HL-60 (cell line): ENCODE measurements at regions not wholly inside any gene's neighbourhood (a gene's known extent, or its start where the extent isn't known, plus 50 kb on each side); places are given as distances from the start of the nearest gene placed in this dataset.
"Not testable (repeated sequence)": the region's sequence is repeated elsewhere in the genome, so short reads cannot be mapped to it uniquely, and the experiment has no call there.

Experiments
- CTCF ChIP-seq: IDR thresholded peaks from one replicate; pipeline ENCODE4 v1.5.1; 2011; ENCODE audit warnings: low read length, control low read depth, inconsistent platforms; ENCODE audit not compliant: insufficient read depth
- GABPA ChIP-seq: IDR thresholded peaks from 2 replicates; pipeline ENCODE4 v1.6.1; 2012; ENCODE audit warnings: low read depth
- POLR2AphosphoS5 ChIP-seq: IDR thresholded peaks from 2 replicates; pipeline ENCODE4 v1.6.1; 2012; ENCODE audit warnings: low read depth
- REST ChIP-seq: IDR thresholded peaks from 2 replicates; pipeline ENCODE4 v1.6.1; 2012; ENCODE audit warnings: low read depth; ENCODE audit not compliant: insufficient replicate concordance
- SPI1 ChIP-seq: IDR thresholded peaks from 2 replicates; pipeline ENCODE4 v1.6.1; 2012; ENCODE audit warnings: low read depth, mild to moderate bottlenecking, borderline replicate concordance

- not testable (repeated sequence) for TF ChIP-seq CTCF, POLR2AphosphoS5, REST, GABPA, SPI1
These were observed 125.6 kb upstream of the BTN3A2 start for GRCh38 chr6:26239415-26239814.
